OCI-LY7 (cell line): ENCODE measurements at regions not wholly inside any gene's neighbourhood (a gene's known extent, or its start where the extent isn't known, plus 50 kb on each side); places are given as distances from the start of the nearest gene placed in this dataset.

ENCODE experiments used
- BruUV-seq: library from RNA; stranded (reverse); fragments of 400-500 nt; replicated peaks from 2 replicates; lab custom pipeline; 2021; lab: Mats Ljungman, UMichigan
- CTCF ChIA-PET: fragments of 300-600 bp; sonication (Branson Sonifier 250); formaldehyde crosslinking; loops from one replicate; lab custom pipeline; 2022; ENCODE audit warnings: antibody characterized with exemption; ENCODE audit not compliant: unreplicated experiment; lab: Charles Lee
- POLR2A ChIA-PET: fragments of 300-600 bp; sonication (Branson Sonifier 250); formaldehyde crosslinking; loops from one replicate; lab custom pipeline; 2022; ENCODE audit warnings: antibody characterized with exemption; lab: Charles Lee
- DNase-seq: peaks from one replicate; pipeline ENCODE4 v3.0.0-alpha.2; 2015; ENCODE audit warnings: low spot score
- H2AFZ ChIP-seq: fragments of 200-600 bp; sonication (generic), shearing (Covaris generic); 2 replicates; pipeline ENCODE4 v1.6.1; 2014; ENCODE audit warnings: mild to moderate bottlenecking, antibody characterized with exemption, low read length, moderate library complexity
- H3K27ac ChIP-seq: fragments of 200-600 bp; sonication (generic); 2 replicates; pipeline ENCODE4 v1.5.1; 2014; ENCODE audit warnings: mixed run types, low read depth, mild to moderate bottlenecking, moderate library complexity, low read length, inconsistent platforms; ENCODE audit not compliant: poor library complexity, severe bottlenecking
- H3K36me3 ChIP-seq: fragments of 200-600 bp; sonication (generic); 2 replicates; pipeline ENCODE4 v1.6.1; 2014; ENCODE audit warnings: mild to moderate bottlenecking, antibody characterized with exemption, low read length, moderate library complexity, mixed read lengths; ENCODE audit not compliant: insufficient read depth
- H3K4me1 ChIP-seq: fragments of 200-600 bp; sonication (generic); 2 replicates; pipeline ENCODE4 v1.5.1; 2014; ENCODE audit warnings: mild to moderate bottlenecking, low read length; ENCODE audit not compliant: insufficient read depth, poor library complexity, severe bottlenecking
- H3K4me2 ChIP-seq: fragments of 200-600 bp; sonication (generic); 2 replicates; pipeline ENCODE4 v1.6.1; 2014; ENCODE audit warnings: mild to moderate bottlenecking, low read length
- H3K4me3 ChIP-seq: fragments of 200-600 bp; sonication (generic); 2 replicates; pipeline ENCODE4 v1.5.1; 2014; ENCODE audit warnings: mild to moderate bottlenecking, low read depth, low read length; ENCODE audit not compliant: poor library complexity, severe bottlenecking
- H3K79me2 ChIP-seq: fragments of 200-600 bp; sonication (generic); 2 replicates; pipeline ENCODE4 v1.6.1; 2016; ENCODE audit warnings: low read depth, mild to moderate bottlenecking, low read length, moderate library complexity, mixed read lengths; ENCODE audit not compliant: insufficient read depth
- H3K9me2 ChIP-seq: fragments of 200-600 bp; sonication (generic); 2 replicates; pipeline ENCODE4 v1.6.1; 2016; ENCODE audit warnings: mild to moderate bottlenecking, low read length, mixed read lengths; ENCODE audit not compliant: insufficient read depth
- H3K9me3 ChIP-seq: fragments of 200-600 bp; sonication (generic); 2 replicates; pipeline ENCODE4 v1.6.1; 2014; ENCODE audit warnings: mild to moderate bottlenecking, mixed run types, low read length, mixed read lengths
- H4K20me1 ChIP-seq: fragments of 200-600 bp; sonication (generic); 2 replicates; pipeline ENCODE4 v1.6.1; 2014; ENCODE audit warnings: mild to moderate bottlenecking, antibody characterized with exemption, low read length, moderate library complexity, mixed read lengths; ENCODE audit not compliant: insufficient read depth
- EZH2phosphoT487 ChIP-seq: fragments of 200-600 bp; sonication (generic); IDR thresholded peaks from 2 replicates; pipeline ENCODE4 v1.6.1; 2018; ENCODE audit warnings: low read depth, borderline replicate concordance, mild to moderate bottlenecking, mixed run types, antibody characterized with exemption, low read length, moderate library complexity, mixed read lengths
- intact Hi-C: fragments of 100-400 bp; cut with micrococcal nuclease; formaldehyde crosslinking; loops from one replicate; pipeline ENCODE4 v1.10.0; 2022; ENCODE audit not compliant: unreplicated experiment
- TF ChIP-seq, protein P1 (sequence below): fragments of 200-600 bp; sonication (generic); conservative IDR thresholded peaks from 2 replicates; pipeline ENCODE4 v1.5.1; 2014; ENCODE audit warnings: mild to moderate bottlenecking, antibody characterized with exemption, low read length, moderate library complexity, mixed read lengths

DNA sequence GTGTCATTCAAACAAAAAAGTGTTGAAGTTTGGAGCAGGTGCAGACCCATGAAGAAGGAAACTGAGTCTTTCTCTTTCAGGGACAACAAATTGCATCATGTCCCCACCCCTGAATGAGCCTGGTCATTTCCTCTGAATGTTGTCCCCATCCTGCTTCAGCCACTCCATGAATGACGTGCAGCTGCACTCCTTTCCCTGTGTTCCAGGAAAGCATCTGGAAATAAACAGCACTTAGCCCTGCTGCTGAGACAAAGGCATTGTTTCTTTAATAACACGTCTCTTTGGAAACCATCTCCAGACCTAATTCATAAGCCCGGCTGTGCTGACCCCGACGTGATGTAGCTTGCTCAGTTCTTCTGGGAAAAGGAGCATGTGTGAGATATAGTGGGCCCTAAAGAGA lies 682.3 kb downstream of the BRINP1 start:
- H4K20me1 ChIP-seq: no peaks in the 10 kb centered on the region
- H3K9me3 ChIP-seq: no peaks in the 10 kb centered on the region
- H3K9me2 ChIP-seq: no peaks in the 10 kb centered on the region
- H3K79me2 ChIP-seq: no peaks in the 10 kb centered on the region
- ChIA-PET POLR2A (no interaction called here), CTCF (no interaction called here)
- H3K36me3 ChIP-seq: no peaks in the 10 kb centered on the region
- DNase-seq: no peak
- intact Hi-C loops: no loop called here
- H3K27ac ChIP-seq: no peak overlapping the region
- no peak overlapping the region for H3K4me3 ChIP-seq
- H3K4me2 ChIP-seq: no peak overlapping the region
- TF ChIP-seq, protein P1, sequence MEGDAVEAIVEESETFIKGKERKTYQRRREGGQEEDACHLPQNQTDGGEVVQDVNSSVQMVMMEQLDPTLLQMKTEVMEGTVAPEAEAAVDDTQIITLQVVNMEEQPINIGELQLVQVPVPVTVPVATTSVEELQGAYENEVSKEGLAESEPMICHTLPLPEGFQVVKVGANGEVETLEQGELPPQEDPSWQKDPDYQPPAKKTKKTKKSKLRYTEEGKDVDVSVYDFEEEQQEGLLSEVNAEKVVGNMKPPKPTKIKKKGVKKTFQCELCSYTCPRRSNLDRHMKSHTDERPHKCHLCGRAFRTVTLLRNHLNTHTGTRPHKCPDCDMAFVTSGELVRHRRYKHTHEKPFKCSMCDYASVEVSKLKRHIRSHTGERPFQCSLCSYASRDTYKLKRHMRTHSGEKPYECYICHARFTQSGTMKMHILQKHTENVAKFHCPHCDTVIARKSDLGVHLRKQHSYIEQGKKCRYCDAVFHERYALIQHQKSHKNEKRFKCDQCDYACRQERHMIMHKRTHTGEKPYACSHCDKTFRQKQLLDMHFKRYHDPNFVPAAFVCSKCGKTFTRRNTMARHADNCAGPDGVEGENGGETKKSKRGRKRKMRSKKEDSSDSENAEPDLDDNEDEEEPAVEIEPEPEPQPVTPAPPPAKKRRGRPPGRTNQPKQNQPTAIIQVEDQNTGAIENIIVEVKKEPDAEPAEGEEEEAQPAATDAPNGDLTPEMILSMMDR: no peak
- TF ChIP-seq EZH2phosphoT487: no peak
- no peaks in the 10 kb centered on the region for H3K4me1 ChIP-seq
- no TSS peak for BruUV-seq
- H2AFZ ChIP-seq: no peak overlapping the region

DNA sequence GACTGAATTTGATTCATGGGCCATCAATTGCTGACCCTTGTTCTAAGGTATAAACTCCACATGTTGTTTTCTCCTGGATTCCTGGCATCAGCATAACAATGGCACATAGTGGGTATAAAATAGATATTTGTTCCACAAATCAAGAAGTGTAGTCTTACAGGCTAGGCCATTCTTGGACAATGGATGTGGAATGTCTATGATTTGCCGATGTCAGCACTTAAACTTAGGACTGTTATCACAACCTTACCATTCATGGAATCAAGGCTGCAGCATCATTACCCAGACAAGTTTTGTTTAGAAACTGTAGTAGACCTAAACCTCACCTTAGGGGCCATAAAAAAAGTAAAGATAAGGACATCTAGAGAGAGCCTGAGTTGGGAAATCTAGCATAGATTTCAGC lies 680.0 kb downstream of the BRINP1 start:
- Histone ChIP-seq H3K36me3 (no peaks in the 10 kb centered on the region), H2AFZ (no peak overlapping the region), H3K27ac (no peak overlapping the region), H3K9me3 (no peaks in the 10 kb centered on the region), H3K4me1 (no peaks in the 10 kb centered on the region), H4K20me1 (no peaks in the 10 kb centered on the region), H3K4me2 (no peak overlapping the region), H3K4me3 (no peak overlapping the region), H3K79me2 (no peaks in the 10 kb centered on the region), H3K9me2 (no peaks in the 10 kb centered on the region)
- TF ChIP-seq, protein P1: no peak
- no peak for TF ChIP-seq EZH2phosphoT487
- POLR2A ChIA-PET: no interaction called here
- intact Hi-C loops: no loop called here
- no TSS peak for BruUV-seq
- CTCF ChIA-PET: no interaction called here
- DNase-seq: no peak

DNA sequence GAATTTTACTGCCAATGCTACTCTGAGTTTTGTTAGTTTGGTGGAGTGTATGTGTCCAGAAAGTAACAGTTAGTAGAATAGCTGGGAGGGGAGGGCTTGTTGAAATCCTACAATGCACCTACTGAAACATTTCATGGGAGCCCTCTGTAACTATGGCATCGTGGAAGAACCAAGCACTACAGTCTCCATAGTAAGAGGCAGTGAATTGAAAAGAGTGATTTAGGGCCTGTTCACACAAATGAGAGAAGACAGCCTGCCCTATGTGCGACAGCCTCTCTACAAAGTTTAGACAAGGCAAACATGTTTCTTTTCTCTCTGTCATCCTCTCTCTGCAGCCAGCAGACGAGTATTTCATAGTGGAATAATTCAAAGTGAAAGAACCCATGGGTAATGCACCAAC lies 676.6 kb downstream of the BRINP1 start:
- no peaks in the 10 kb centered on the region for H3K4me1 ChIP-seq
- no peak for DNase-seq
- intact Hi-C loops: no loop called here
- no peak overlapping the region for H3K4me2 ChIP-seq
- no peaks in the 10 kb centered on the region for H3K9me2 ChIP-seq
- CTCF ChIA-PET: no interaction called here
- POLR2A ChIA-PET: no interaction called here
- H3K36me3 ChIP-seq: no peaks in the 10 kb centered on the region
- H3K4me3 ChIP-seq: no peak overlapping the region
- no peak overlapping the region for H3K27ac ChIP-seq
- H3K9me3 ChIP-seq: no peaks in the 10 kb centered on the region
- H4K20me1 ChIP-seq: no peaks in the 10 kb centered on the region
- no TSS peak for BruUV-seq
- TF ChIP-seq, protein P1: no peak
- no peak overlapping the region for H2AFZ ChIP-seq
- H3K79me2 ChIP-seq: no peaks in the 10 kb centered on the region
